HEK293 (cell line): ENCODE measurements at regions not wholly inside any gene's neighbourhood (a gene's known extent, or its start where the extent isn't known, plus 50 kb on each side); places are given as distances from the start of the nearest gene placed in this dataset.

Experiments used
- CTCF ChIA-PET: fragments of 350-600 bp; formaldehyde crosslinking; extraction: SDS; loops from one replicate; lab custom pipeline; 2021; ENCODE audit warnings: antibody characterized with exemption; lab: Yijun Ruan, JAX
- POLR2A ChIA-PET: fragments of 300-600 bp; formaldehyde crosslinking; extraction: SDS; loops from one replicate; lab custom pipeline; 2020; ENCODE audit warnings: antibody characterized with exemption, inconsistent platforms; lab: Yijun Ruan, JAX
- H3K27ac ChIP-seq: fragments of 200-500 bp; sonication (Bioruptor generic); 2 replicates; pipeline ENCODE4 v1.5.1; 2014; ENCODE audit warnings: low read depth, low read length, control low read depth, inconsistent platforms; ENCODE audit errors: extremely low read depth
- H3K36me3 ChIP-seq, 2 experiments: fragments of 200-500 bp in 1 of 2; sonication (Bioruptor generic) in 1 of 2; 1 replicate in 1 of 2; 2 replicates in 1 of 2; pipeline ENCODE4 v1.5.1; 2014 to 2017; ENCODE audit warnings: inconsistent platforms in 2 of 2, low read length in 2 of 2; ENCODE audit not compliant: control insufficient read depth in 2 of 2, insufficient read depth in 1 of 2
- H3K4me1 ChIP-seq: fragments of 200-500 bp; sonication (Bioruptor generic); 2 replicates; pipeline ENCODE4 v1.5.1; 2014; ENCODE audit warnings: mild to moderate bottlenecking, low read length, inconsistent platforms; ENCODE audit not compliant: control insufficient read depth, insufficient read depth
- H3K4me3 ChIP-seq: 2 replicates; pipeline ENCODE4 v1.5.1; 2011; ENCODE audit warnings: low read depth, mild to moderate bottlenecking, control low read depth, low read length, moderate library complexity
- H3K9me3 ChIP-seq: fragments of 200-500 bp; sonication (Bioruptor generic); 2 replicates; pipeline ENCODE4 v1.5.1; 2014; ENCODE audit warnings: low read depth, low read length, inconsistent platforms; ENCODE audit not compliant: control insufficient read depth, insufficient read depth
- ELK4 ChIP-seq: IDR thresholded peaks from 2 replicates; pipeline ENCODE4 v1.6.1; 2011; ENCODE audit warnings: mild to moderate bottlenecking, low read depth, low read length, borderline replicate concordance
- GLI2 ChIP-seq: fragments of 450-650 bp; formaldehyde crosslinking; IDR thresholded peaks from 2 replicates; pipeline ENCODE4; 2017; ENCODE audit warnings: missing biosample characterization, missing genetic modification characterization, low read depth, borderline replicate concordance
- KLF9 ChIP-seq: fragments of 450-650 bp; formaldehyde crosslinking; IDR thresholded peaks from 2 replicates; pipeline ENCODE4 v1.5.1; 2016; ENCODE audit warnings: missing biosample characterization, missing genetic modification characterization, low read depth
- PRDM10 ChIP-seq: fragments of 450-650 bp; formaldehyde crosslinking; IDR thresholded peaks from 2 replicates; pipeline ENCODE4 v1.5.1; 2016; ENCODE audit warnings: missing biosample characterization, missing genetic modification characterization
- REPIN1 ChIP-seq: fragments of 450-650 bp; formaldehyde crosslinking; IDR thresholded peaks from 2 replicates; pipeline ENCODE4 v1.5.1; 2017; ENCODE audit warnings: missing biosample characterization, missing genetic modification characterization, low read depth
- REST ChIP-seq: fragments of 450-650 bp; formaldehyde crosslinking; IDR thresholded peaks from 2 replicates; pipeline ENCODE4 v1.5.1; 2016; ENCODE audit warnings: missing biosample characterization, missing genetic modification characterization
- TRIM28 ChIP-seq: IDR thresholded peaks from 2 replicates; pipeline ENCODE4 v1.6.1; 2011; ENCODE audit warnings: low read length, control low read depth, borderline replicate concordance
- ZEB2 ChIP-seq: fragments of 450-650 bp; formaldehyde crosslinking; IDR thresholded peaks from 2 replicates; pipeline ENCODE4 v1.5.1; 2016; ENCODE audit warnings: missing biosample characterization, missing genetic modification characterization
- ZNF610 ChIP-seq: fragments of 450-650 bp; formaldehyde crosslinking; IDR thresholded peaks from 2 replicates; pipeline ENCODE4 v1.5.1; 2016; ENCODE audit warnings: missing biosample characterization, missing genetic modification characterization, borderline replicate concordance
- ZNF664 ChIP-seq: fragments of 450-650 bp; formaldehyde crosslinking; IDR thresholded peaks from 2 replicates; pipeline ENCODE4 v1.5.1; 2016; ENCODE audit warnings: missing biosample characterization, missing genetic modification characterization
- TF ChIP-seq, protein P1 (sequence below): fragments of 450-650 bp; formaldehyde crosslinking; IDR thresholded peaks from 2 replicates; pipeline ENCODE4 v1.5.1; 2016; ENCODE audit warnings: missing biosample characterization, missing genetic modification characterization

DNA sequence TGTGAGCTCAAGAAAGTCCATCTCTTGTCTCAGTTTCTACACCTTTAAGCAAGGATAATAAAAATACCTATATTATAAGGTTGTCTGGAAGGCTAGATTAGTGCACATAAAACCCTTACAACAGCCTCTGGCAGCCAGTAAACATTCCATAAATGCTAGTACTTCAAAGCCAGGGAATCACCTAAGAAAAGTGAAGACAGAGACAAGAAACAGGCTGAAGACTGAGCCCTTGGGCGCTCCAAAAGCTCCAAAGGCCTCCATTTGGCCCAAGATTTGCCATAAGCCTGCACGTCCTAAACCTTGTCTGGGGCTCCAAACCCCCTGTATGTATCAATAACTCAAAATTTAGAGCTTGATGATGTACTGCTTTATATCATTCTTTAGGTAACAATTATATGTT, 52.2 kb upstream of the AKIP1 start:
- no peak overlapping the region for H3K4me3 ChIP-seq
- no peak for TF ChIP-seq ZEB2 (tag by site-specific recombination)
- no peak for TF ChIP-seq KLF9 (tag by site-specific recombination)
- TF ChIP-seq ZNF610 (tag by site-specific recombination): no peak
- TF ChIP-seq REPIN1 (tag by site-specific recombination): no peak
- TF ChIP-seq ZNF664: no peak
- no peak for TF ChIP-seq TRIM28
- no peak for TF ChIP-seq GLI2 (tag by site-specific recombination)
- TF ChIP-seq ELK4: no peak
- no peak for TF ChIP-seq PRDM10 (tag by site-specific recombination)
- TF ChIP-seq, protein P1, sequence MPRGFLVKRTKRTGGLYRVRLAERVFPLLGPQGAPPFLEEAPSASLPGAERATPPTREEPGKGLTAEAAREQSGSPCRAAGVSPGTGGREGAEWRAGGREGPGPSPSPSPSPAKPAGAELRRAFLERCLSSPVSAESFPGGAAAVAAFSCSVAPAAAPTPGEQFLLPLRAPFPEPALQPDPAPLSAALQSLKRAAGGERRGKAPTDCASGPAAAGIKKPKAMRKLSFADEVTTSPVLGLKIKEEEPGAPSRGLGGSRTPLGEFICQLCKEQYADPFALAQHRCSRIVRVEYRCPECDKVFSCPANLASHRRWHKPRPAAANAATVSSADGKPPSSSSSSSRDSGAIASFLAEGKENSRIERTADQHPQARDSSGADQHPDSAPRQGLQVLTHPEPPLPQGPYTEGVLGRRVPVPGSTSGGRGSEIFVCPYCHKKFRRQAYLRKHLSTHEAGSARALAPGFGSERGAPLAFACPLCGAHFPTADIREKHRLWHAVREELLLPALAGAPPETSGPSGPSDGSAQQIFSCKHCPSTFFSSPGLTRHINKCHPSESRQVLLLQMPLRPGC (tag by site-specific recombination): no peak
- no peak for TF ChIP-seq REST (tag by site-specific recombination)
- no peaks in the 10 kb centered on the region; the same call in 1 of the 2 replicates for H3K4me1 ChIP-seq
- no peaks in the 10 kb centered on the region for H3K9me3 ChIP-seq
- H3K36me3 ChIP-seq: no peaks in the 10 kb centered on the region
- no peak overlapping the region for H3K27ac ChIP-seq
- ChIA-PET POLR2A (no interaction called here), CTCF (no interaction called here)
